ENCODE measurements at regions not wholly inside any gene's neighbourhood (a gene's known extent, or its start where the extent isn't known, plus 50 kb on each side); places are given as distances from the start of the nearest gene placed in this dataset.

- DNase-seq, result no peak
Observed at GRCh38 chr4:100799761-100800539, 282.1 kb upstream of the EMCN start.

- DNase-seq, result no peak
Observed at GRCh38 chr4:100797791-100798190, 280.0 kb upstream of the EMCN start.

DNA sequence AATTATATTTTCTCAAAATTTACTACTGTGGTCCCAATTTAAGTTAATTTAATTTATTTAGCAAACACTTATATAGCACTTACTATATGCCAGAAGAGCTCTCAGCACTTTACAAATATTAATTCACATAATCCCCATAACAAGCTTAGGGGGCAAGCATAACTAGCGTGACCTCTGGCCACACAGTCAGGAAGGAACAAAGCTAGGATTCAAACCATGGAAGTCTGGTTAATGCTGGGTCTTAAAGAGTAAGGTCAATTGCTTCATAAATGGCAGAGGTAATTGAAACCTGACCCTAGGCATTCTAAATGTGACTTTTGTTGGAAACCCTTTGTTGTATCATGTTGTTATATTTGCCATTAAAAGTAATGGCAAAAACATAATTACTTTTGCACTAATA lies 279.5 kb upstream of the EMCN start:
- DNase-seq, result no peak

DNA sequence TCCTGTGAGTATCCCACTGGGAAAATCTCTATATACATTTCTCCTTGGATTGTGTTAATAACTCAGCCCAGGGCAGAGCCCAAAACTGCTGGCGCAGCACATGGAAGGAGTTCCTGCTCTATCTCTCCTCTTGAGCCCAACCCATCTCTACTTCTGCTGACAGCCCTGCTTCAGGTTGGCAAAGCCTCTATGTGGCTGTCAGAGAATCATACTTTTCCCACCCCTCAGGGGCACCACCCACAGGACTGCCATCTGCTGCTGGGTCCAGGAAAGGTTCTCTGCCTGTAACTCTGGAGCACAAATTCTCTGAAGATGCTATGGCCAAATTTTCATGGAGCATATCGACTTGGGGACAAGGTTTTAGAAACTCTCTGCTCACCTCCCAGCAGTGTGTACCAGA lies 278.5 kb upstream of the EMCN start:
- no peak for DNase-seq

DNA sequence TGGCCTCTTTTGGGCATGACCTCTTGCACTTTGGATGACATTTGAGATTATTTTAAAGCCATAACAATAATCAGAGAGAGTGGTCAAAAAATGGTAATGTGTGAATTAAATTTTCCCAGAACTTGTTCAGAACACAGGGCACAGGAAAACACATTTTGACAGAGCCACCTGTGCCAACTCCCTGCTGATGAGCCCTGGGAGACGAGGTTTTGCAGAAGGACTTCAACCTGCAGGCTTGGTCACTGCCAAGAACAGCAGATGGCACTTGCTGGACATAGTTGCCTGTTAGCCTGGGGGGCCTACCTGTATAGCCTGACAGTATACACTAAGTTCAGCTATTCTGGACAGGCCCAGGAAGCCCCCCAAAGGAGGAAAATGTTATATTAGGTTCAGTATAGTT lies 277.8 kb upstream of the EMCN start:
- no peak for DNase-seq

DNA sequence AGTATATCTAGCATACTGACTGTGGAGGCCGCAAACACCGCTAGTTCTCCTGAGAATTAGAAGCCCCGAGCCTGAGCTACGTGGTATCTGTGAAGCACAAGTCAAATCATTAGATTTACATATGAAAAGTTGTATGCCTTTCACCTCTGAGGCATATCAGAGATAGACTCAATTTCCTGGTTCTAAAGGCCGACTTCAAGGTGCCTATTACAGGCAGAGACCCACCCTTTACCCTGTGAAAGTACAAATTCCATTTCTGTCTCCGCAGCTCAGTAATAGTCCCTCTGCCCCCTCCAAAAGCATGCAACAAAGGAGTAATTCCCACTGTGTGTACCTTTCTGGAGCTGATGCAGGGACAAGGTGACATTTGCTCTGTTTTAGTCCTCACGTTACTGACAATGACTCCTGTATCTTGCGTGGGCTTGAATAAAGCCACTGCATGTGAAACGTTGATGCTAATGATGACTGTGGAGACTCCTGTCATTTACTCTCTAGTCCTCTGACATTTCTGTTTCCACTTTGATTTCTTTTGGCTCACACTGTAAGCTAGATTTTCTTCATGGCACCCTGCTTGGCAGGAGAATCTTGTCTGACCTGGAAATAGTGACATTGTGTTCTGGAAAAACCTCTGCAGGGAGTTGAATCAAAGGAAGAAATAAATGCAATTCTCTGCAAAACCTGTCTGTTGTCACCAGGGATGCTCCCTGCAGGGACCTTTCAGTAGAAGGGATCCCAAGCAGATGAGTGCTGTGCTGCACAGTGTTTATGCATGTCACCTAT lies 273.2 kb upstream of the EMCN start:
- no peak for DNase-seq

- DNase-seq, result no peak
Observed at GRCh38 chr4:100789991-100790390, 272.2 kb upstream of the EMCN start.

DNA sequence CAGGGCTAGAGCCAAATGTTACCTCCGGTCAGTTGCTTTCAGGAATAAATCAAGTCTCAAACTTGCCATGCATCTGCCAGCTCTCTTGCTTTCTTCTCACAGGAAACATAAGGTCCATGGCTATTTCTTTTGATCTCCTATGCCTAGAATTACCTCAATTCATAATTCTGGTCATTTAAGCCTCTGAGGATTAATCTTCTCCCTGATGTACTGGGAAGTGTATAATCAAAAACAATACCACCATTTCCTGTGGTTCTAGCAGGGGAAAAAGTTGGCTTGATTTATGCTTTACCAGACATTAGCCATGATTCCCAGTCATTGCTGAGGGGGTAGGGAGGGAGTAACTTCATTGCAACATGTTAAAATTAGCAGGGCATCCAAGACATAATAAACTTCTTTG lies 268.7 kb upstream of the EMCN start:
- no peak for DNase-seq

- DNase-seq, result no peak
Observed at GRCh38 chr4:100782356-100782755, 264.5 kb upstream of the EMCN start.

DNA sequence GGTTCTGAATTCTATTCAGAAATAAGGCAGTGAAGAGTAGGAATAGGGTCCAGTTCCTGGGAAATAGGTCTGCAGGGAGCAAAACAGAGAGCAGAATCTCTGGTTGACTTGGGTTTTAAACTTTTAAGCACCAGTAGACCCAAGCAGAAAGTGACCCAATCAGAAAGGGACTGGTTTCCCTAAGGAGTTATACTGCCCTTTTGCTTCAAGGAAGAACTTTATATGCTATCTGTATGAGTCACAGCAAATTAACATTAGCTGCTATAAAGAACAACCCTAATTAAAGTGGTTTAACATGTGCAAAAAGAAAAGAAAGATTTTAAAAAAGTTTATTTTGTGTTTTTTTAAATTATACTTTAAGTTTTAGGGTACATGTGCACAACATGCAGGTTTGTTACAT lies 263.6 kb upstream of the EMCN start:
- DNase-seq, result no peak

DNA sequence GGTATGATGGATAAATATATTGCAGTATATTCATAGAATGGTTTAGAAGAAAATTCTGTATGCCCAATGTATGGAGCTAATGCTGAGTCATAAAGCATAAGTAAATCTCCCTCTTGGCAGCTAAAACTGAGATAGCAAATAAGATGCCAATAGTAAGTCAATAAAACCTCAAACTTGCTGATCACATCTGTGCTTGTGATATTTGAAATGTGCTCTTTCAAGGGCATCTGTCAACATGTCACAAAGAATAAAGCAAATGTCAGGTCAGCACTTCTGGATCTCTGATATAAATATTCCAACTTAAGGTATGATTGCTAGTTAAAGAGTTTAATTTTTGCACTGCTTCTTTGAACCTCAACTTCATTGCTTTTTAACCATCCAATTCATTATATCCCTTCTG lies 262.3 kb upstream of the EMCN start:
- no peak for DNase-seq

DNA sequence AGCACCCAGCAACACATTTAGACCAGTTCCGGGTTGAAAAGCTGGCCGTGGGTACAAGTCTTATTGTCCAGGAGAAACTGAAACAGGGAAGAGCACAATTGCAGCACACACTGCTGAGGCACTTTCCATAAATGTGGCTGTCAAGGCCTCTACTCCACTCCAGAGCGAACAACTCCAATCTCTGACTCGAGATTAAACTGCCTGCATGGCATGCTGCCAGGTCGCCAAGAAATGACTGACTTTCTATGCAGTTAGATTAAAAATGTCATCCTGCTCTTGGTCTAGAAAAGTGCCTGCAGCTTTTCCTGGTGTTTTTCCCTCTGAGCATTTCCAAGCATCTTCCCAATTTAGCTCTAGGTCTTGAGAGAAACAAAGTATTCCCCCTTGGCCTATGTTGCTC lies 260.6 kb upstream of the EMCN start:
- no peak for DNase-seq

- DNase-seq, result no peak
Observed at GRCh38 chr4:100762738-100763137, 244.9 kb upstream of the EMCN start.

DNA sequence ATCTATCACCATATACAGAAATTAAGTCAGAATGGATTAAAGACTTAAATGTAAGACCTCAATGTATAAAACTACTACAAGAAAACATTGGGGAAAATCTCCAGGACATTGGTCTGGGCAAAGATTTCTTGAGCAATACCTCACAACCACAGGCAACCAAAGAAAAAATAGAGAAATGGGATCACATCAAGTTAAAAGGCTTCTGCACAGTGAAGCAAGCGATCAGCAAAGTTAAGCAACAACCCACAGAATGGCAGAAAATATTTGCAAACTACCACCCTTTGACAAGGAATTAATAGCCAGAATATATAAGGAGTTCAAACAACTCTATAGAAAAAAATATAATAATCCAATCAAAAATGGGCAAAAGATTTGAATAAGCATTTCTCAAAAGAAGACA lies 236.9 kb upstream of the EMCN start:
- no peak for DNase-seq

- no peak for DNase-seq
Observed at GRCh38 chr4:100746141-100746739, 228.4 kb upstream of the EMCN start.

- no peak for DNase-seq
Observed at GRCh38 chr4:100742045-100742444, 224.2 kb upstream of the EMCN start.

DNA sequence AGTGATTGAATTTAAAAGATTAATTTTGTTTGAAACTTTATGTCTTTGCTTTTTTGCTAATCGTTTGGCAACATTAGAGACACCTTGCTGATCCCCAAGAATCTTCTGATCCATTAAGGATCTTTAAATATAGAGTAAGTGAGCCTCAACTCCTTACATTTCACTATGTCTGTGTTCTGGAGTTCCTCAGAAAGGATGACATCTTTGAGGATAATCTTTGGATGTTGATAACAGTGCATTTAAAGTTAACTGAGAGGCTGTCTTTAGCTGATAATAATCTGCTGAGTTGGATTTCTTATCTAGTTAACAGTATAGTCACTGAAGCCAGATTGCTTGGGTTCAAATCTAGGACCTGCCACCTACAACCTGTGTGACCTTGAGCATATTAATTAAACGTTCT lies 221.6 kb upstream of the EMCN start:
- DNase-seq, result no peak

GRCh38 chr4:100738196-100739165 lies 220.7 kb upstream of the EMCN start:
- peak; percentile 2 for DNase-seq

- DNase-seq, result no peak
Observed at GRCh38 chr4:100736641-100737451, 219.0 kb upstream of the EMCN start.

DNA sequence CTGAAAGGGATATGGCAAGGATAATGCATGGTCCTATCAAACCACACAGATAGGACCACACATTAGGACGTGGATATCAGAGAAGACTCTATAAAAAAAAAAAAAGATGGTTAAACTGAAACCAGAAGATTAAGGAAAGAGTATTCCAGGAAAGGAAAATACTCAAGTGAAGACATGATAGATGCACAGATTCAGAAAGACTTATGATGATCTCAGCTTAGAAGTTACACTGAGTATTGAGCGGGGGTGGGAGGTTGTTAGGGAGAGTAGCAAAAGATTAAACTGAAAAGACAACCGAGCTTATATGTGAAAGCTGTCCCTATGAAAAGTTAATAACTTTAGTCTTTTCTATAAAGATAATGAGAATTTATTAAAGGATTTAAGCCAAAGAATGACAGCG lies 211.0 kb upstream of the EMCN start:
- DNase-seq, result no peak

GRCh38 chr4:100722866-100723459 lies 205.1 kb upstream of the EMCN start:
- no peak for DNase-seq

- DNase-seq, result no peak
Observed at GRCh38 chr4:100722133-100722532, 204.3 kb upstream of the EMCN start.
